ENCODE measurements at regions not wholly inside any gene's neighbourhood (a gene's known extent, or its start where the extent isn't known, plus 50 kb on each side); places are given as distances from the start of the nearest gene placed in this dataset.
"Not testable (repeated sequence)": the region's sequence is repeated elsewhere in the genome, so short reads cannot be mapped to it uniquely, and the experiment has no call there.

- in situ Hi-C loops (cut with HindIII; ENCODE audit: low sequenced_read_pairs): no loop called here
Observed at GRCh38 chr2:173463846-173464245, 109.2 kb downstream of the CDCA7 start.

GRCh38 chr2:173467751-173468150 is 113.1 kb downstream of the CDCA7 start:
- in situ Hi-C loops (cut with HindIII; ENCODE audit: low sequenced_read_pairs): no loop called here

- in situ Hi-C loops (cut with HindIII; ENCODE audit: low sequenced_read_pairs): no loop called here
Observed at GRCh38 chr2:173468266-173468793, 113.7 kb downstream of the CDCA7 start.

- in situ Hi-C loops (cut with HindIII; ENCODE audit: low sequenced_read_pairs): loop anchor here (10.0 kb wide), 1 partner anchor 83 kb away; no protein-coding TSS in a partner anchor
Observed at GRCh38 chr2:173472112-173472511, 117.4 kb downstream of the CDCA7 start.

- in situ Hi-C loops (cut with HindIII; ENCODE audit: low sequenced_read_pairs): no loop called here
Observed at GRCh38 chr2:173483137-173483536, 128.5 kb downstream of the CDCA7 start.

GRCh38 chr2:173488861-173489260 is 134.2 kb downstream of the CDCA7 start:
- in situ Hi-C loops (cut with HindIII; ENCODE audit: low sequenced_read_pairs): no loop called here

GRCh38 chr2:173491418-173491817 is 136.7 kb downstream of the CDCA7 start:
- in situ Hi-C loops (cut with HindIII; ENCODE audit: low sequenced_read_pairs): no loop called here

- in situ Hi-C loops (cut with HindIII; ENCODE audit: low sequenced_read_pairs): no loop called here
Observed at GRCh38 chr2:173493874-173494273, 139.2 kb downstream of the CDCA7 start.

- in situ Hi-C loops (cut with HindIII; ENCODE audit: low sequenced_read_pairs): no loop called here
Observed at GRCh38 chr2:173496746-173497145, 142.1 kb downstream of the CDCA7 start.

- in situ Hi-C loops (cut with HindIII; ENCODE audit: low sequenced_read_pairs): no loop called here
Observed at GRCh38 chr2:173500953-173501352, 146.3 kb downstream of the CDCA7 start.

GRCh38 chr2:173502296-173502695 is 147.6 kb downstream of the CDCA7 start:
- in situ Hi-C loops (cut with HindIII; ENCODE audit: low sequenced_read_pairs): no loop called here

GRCh38 chr2:173511357-173511756 is 156.7 kb downstream of the CDCA7 start:
- in situ Hi-C loops (cut with HindIII; ENCODE audit: low sequenced_read_pairs): no loop called here

- in situ Hi-C loops (cut with HindIII; ENCODE audit: low sequenced_read_pairs): no loop called here
Observed at GRCh38 chr2:173511942-173512341, 157.3 kb downstream of the CDCA7 start.

- in situ Hi-C loops (cut with HindIII; ENCODE audit: low sequenced_read_pairs): no loop called here
Observed at GRCh38 chr2:173513107-173513727, 158.5 kb downstream of the CDCA7 start.

GRCh38 chr2:173520918-173521317 is 166.2 kb downstream of the CDCA7 start:
- in situ Hi-C loops (cut with HindIII; ENCODE audit: low sequenced_read_pairs): no loop called here

GRCh38 chr2:173521450-173522192 is 166.9 kb downstream of the CDCA7 start:
- in situ Hi-C loops (cut with HindIII; ENCODE audit: low sequenced_read_pairs): no loop called here

- in situ Hi-C loops (cut with HindIII; ENCODE audit: low sequenced_read_pairs): no loop called here
Observed at GRCh38 chr2:173523497-173523896, 168.8 kb downstream of the CDCA7 start.

- in situ Hi-C loops (cut with HindIII; ENCODE audit: low sequenced_read_pairs): no loop called here
Observed at GRCh38 chr2:173524256-173524955, 169.7 kb downstream of the CDCA7 start.

GRCh38 chr2:173532732-173533531 is 178.3 kb downstream of the CDCA7 start:
- in situ Hi-C loops (cut with HindIII; ENCODE audit: low sequenced_read_pairs): not testable (repeated sequence)

- in situ Hi-C loops (cut with HindIII; ENCODE audit: low sequenced_read_pairs): no loop called here
Observed at GRCh38 chr2:173537694-173538093, 183.0 kb downstream of the CDCA7 start.

GRCh38 chr2:173539615-173540014 is 184.9 kb downstream of the CDCA7 start:
- in situ Hi-C loops (cut with HindIII; ENCODE audit: low sequenced_read_pairs): no loop called here

Measured in endothelial cell of hepatic sinusoid (primary cell).